GM18508 (cell line): ENCODE measurements at regions not wholly inside any gene's neighbourhood (a gene's known extent, or its start where the extent isn't known, plus 50 kb on each side); places are given as distances from the start of the nearest gene placed in this dataset.
"Not testable (repeated sequence)": the region's sequence is repeated elsewhere in the genome, so short reads cannot be mapped to it uniquely, and the experiment has no call there.

Experiments
- ATAC-seq: cut with Tn5 transposase; IDR thresholded peaks from one replicate; pipeline ENCODE4 v1.9.1; 2021; ENCODE audit warnings: moderate number of reproducible peaks; ENCODE audit not compliant: insufficient read depth, unreplicated experiment

GRCh38 chr2:107093426-107093957, 207.5 kb upstream of the ST6GAL2 start:
- ATAC-seq, result no peak

- no peak for ATAC-seq
Observed at GRCh38 chr2:107094450-107094986, 208.6 kb upstream of the ST6GAL2 start.

GRCh38 chr2:107102176-107102575, 216.2 kb upstream of the ST6GAL2 start:
- no peak for ATAC-seq

DNA sequence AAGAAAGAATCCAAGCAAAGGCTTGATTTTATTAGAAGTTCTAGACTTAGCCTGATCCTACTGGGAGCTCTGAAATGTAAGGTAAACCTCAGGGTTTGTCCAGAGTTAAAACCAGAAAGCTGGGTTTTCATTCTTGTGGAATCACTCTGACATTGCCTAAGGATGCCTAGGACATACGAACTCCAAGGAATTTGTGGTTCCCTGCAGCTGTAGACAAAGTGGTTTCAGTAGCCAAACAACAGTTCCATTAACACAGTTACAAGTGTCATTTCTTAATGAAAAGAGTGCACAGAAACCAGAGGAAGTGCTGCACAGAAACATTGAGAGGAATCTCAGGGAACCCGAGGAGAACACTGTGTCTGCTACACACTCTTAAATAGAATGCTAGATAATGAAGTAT, 221.4 kb upstream of the ST6GAL2 start:
- ATAC-seq, result no peak

DNA sequence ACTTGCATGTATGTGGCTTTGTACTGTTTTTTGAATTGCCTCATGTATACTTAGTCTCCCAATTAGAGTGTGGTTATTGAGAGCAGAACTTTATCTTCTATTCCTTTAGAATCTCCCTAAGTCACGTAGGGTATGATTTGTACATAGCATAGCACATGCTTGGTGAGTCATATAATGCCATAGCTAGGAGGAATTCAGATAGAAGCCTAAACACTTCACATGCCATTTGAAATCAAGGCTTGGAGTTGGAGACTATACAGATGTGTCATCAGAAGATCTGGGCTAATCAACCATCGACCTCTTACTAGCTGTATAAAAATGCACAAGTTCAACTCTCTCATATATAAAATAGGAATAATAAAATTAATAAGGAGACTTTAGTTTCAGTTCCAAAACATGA, 222.6 kb upstream of the ST6GAL2 start:
- no peak for ATAC-seq

DNA sequence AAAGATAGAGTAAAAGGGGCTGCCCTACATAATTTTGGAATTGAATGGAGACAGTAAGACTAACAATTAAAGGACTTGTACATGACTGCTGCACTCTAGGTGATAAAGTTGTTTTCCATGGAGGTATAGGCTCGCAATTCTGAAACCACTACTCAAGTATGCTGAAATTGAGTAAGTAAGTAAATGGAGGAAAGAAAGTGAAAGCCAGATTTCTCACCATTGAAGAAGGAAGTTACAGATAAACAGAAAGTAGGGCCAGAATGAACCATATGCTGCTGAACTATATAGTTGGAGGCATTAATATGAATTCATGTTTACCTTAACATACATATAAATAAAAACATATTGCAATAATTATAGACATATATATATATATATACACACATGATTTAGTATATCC, 225.7 kb upstream of the ST6GAL2 start:
- no peak for ATAC-seq

- ATAC-seq, result no peak
Observed at GRCh38 chr2:107112561-107112960, 226.6 kb upstream of the ST6GAL2 start.

- no peak for ATAC-seq
Observed at GRCh38 chr2:107128381-107128780, 242.4 kb upstream of the ST6GAL2 start.

GRCh38 chr2:107132070-107132469, 246.1 kb upstream of the ST6GAL2 start:
- ATAC-seq, result peak; percentile 75

GRCh38 chr2:107132746-107133145, 246.8 kb upstream of the ST6GAL2 start:
- no peak for ATAC-seq

- no peak for ATAC-seq
Observed at GRCh38 chr2:107133412-107133811, 247.4 kb upstream of the ST6GAL2 start.

- no peak for ATAC-seq
Observed at GRCh38 chr2:107136733-107137132, 250.8 kb upstream of the ST6GAL2 start.

- no peak for ATAC-seq
Observed at GRCh38 chr2:107137706-107138105, 251.7 kb upstream of the ST6GAL2 start.

- ATAC-seq, result no peak
Observed at GRCh38 chr2:107146181-107146580, 260.2 kb upstream of the ST6GAL2 start.

DNA sequence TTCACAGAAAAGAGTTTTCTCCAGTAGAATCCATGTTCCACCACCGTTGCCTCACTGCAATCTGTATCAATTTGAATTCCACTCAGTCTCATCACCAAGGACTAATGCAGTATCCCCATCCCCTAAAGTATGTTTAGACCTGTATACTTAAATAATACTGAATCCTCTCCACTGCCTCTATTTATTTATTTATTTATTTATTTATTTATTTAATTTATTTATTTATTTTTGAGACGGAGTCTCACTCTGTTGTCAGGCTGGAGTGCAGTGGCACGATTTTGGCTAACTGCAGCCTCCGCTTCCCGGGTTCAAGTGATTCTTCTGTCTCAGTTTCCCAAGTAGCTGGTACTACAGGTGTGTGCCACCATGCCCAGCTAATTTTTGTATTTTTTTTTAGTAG, 260.7 kb upstream of the ST6GAL2 start:
- not testable (repeated sequence) for ATAC-seq

DNA sequence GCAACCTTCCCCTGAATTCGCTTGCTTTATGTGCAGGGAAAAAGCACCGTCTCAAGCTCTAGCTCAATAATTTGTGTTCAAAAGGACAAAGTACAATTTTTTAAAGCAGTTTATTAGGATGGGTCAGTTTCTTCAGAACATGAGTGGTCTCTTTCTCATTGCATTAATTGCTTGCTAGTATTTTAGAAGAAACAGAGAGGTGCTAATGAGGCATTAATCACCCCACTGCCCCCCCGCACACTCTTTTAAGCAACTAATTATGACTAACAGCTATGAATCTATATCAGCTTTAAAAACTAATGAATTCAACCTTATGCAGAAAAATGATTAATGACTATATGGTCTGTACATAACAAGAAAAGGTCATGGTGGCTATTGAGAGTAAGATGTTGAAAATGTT, 262.1 kb upstream of the ST6GAL2 start:
- ATAC-seq, result no peak

GRCh38 chr2:107148496-107148895, 262.5 kb upstream of the ST6GAL2 start:
- ATAC-seq, result no peak

DNA sequence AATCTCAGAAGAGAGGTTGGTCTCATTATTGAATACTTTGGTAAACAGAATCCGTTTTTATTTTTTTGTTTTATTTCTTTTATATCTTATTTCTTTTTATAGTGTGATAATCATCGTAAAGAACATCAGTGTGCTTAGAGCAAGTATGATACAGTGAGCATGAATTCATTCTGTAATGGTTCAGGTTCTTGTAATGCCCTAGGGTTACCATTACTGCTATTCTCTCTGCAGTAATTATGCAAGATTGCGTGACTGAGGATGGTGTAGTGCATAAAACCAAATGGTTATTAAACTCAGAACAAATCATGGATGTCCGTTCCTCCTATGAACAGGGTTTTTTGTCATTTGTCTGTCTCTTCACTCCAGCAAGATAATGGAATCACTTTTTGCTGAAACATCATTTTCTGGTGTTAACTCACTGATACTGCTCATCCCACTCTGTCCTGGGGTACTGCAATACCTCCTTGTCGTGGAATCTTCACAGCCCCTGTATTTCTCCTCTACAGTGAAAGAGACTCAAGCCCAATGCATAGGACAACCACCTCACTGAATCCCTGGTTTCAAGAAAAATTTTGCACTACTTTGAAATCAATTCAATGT, 274.8 kb upstream of the ST6GAL2 start:
- no peak for ATAC-seq

DNA sequence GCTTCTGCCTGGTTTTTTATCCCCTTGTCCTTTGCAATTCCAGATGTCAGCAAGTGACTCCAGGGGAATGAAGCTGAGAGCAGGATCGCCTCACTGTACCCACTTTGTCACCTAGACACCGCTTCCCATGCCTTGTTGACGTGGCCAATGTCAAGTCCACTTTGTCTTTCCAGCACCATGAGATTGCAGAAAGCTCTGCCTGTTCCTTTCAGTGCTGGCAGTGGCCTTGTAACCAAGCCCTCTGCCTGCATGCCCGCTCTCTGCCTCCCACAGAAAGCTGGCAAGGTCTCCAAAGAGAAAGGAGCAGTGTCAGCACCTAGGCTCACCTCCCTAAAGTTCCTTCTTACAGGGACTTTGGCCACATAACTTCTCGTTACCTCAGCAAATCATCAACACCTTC, 282.2 kb upstream of the ST6GAL2 start:
- no peak for ATAC-seq

- ATAC-seq, result no peak
Observed at GRCh38 chr2:107174171-107174570, 288.2 kb upstream of the ST6GAL2 start.

DNA sequence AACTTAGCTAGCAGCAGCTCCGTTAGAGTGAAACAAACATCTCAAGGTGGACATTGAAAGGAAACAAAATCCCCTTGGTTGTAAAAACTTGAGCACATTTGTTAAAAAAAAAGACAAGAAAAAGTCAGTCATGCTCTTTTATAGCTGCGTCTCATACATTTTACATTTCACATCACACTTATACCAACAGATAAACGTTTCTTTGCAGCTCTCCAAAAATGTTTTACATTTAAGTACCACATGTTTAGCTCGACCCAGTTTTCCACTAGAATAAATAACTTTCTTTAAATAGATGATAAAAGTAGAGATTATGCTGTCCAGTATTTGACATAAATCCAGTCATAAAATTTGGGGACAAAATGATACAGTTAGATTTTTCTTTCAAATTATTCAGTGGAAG, 297.0 kb upstream of the ST6GAL2 start:
- ATAC-seq, result no peak

DNA sequence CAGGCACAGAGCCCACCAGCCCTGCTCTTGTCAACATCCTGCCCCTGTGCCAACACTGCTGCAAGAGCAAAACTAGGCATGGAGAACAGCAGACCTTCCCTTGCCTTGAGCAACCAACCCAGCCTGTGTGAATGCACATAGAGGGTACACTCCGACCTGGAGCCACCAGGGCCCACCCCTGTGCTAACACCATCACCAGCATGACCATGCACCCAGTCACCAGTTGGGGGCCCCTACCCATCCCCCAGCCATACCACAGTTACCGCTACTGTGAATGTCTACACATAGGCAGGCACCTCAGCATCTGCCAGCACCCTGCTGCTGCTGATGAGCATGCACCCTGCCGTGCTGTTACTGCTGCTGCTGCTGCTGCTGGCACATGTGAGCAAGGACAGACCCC, 301.9 kb upstream of the ST6GAL2 start:
- no peak for ATAC-seq
